ENCODE measurements at regions not wholly inside any gene's neighbourhood (a gene's known extent, or its start where the extent isn't known, plus 50 kb on each side); places are given as distances from the start of the nearest gene placed in this dataset.

- TF ChIP-seq ZNF462 (CRISPR knock-in tag; IDR thresholded peaks at IDR 0.05) (no peak), JUNB (IDR thresholded peaks at IDR 0.05; ENCODE audit: unreplicated experiment) (no peak), ZNF331 (CRISPR knock-in tag; IDR thresholded peaks at IDR 0.05; ENCODE audit: low read depth) (no peak)
Observed at GRCh38 chr5:72558383-72558782, 51.2 kb upstream of the ZNF366 start (continued).

- H3F3A ChIP-seq (replicated peaks; ENCODE audit: low read depth) = no peaks in the 10 kb centered on the region; the same call in 1 of the 2 replicates
- peaks cover 42% of the 10 kb centered on the region for H3K4me1 ChIP-seq (ENCODE audit: insufficient read depth)
- TF ChIP-seq ETS1 (IDR thresholded peaks at IDR 0.05) (no peak), POLR2AphosphoS5 (IDR thresholded peaks at IDR 0.05; ENCODE audit: low read depth) (no peak), REST (IDR thresholded peaks at IDR 0.05; ENCODE audit: unreplicated experiment) (no peak), STAT1 (IDR thresholded peaks at IDR 0.05; ENCODE audit: unreplicated experiment) (no peak), JUNB (IDR thresholded peaks at IDR 0.05; ENCODE audit: unreplicated experiment) (no peak), NANOG (IDR thresholded peaks at IDR 0.05; ENCODE audit: borderline replicate concordance) (no peak), ZNF331 (CRISPR knock-in tag; IDR thresholded peaks at IDR 0.05; ENCODE audit: low read depth) (no peak)
Observed at GRCh38 chr5:72558046-72558336, 50.8 kb upstream of the ZNF366 start.

More at GRCh38 chr5:72558046-72558336, 50.8 kb upstream of the ZNF366 start:
- DNase-seq (ENCODE audit: low spot score) (no peak), ATAC-seq (no peak)
- no peaks in the 10 kb centered on the region; the same call in 2 of the 3 replicates for H3K36me3 Mint-ChIP-seq (ENCODE audit: low read depth)
- no peak overlapping the region for H3K4me3 Mint-ChIP-seq
- Histone ChIP-seq H3K4me2 (no peak overlapping the region), H3K79me2 (replicated peaks; ENCODE audit: insufficient read depth) (no peaks in the 10 kb centered on the region), H3K27me3 (ENCODE audit: insufficient read depth) (no peaks in the 10 kb centered on the region), H4K20me1 (replicated peaks; ENCODE audit: insufficient read depth) (no peaks in the 10 kb centered on the region), H3K9me2 (ENCODE audit: insufficient read depth) (no peaks in the 10 kb centered on the region; the same call in 1 of the 2 replicates), H3K4me3 (no peak overlapping the region), H3K36me3 (ENCODE audit: insufficient read depth) (no peaks in the 10 kb centered on the region), H2AFZ (no peak overlapping the region; the same call in 1 of the 2 replicates), H3K27ac (ENCODE audit: low read depth) (no peak overlapping the region)
- H3K27ac Mint-ChIP-seq = no peak overlapping the region
- H3K27me3 Mint-ChIP-seq (ENCODE audit: insufficient read depth, low read depth, poor library complexity) = peaks cover 8% of the 10 kb centered on the region
- H3K4me1 Mint-ChIP-seq = peaks cover 65% of the 10 kb centered on the region
- H3K9me3 Mint-ChIP-seq = no peaks in the 10 kb centered on the region
